Fibroblast of upper back skin (primary cell): ENCODE measurements at regions not wholly inside any gene's neighbourhood (a gene's known extent, or its start where the extent isn't known, plus 50 kb on each side); places are given as distances from the start of the nearest gene placed in this dataset.
"Not testable (repeated sequence)": the region's sequence is repeated elsewhere in the genome, so short reads cannot be mapped to it uniquely, and the experiment has no call there.

Experiments
- DNase-seq: peaks from one replicate; pipeline ENCODE4 v3.0.0-alpha.2; 2013

GRCh38 chr10:59454171-59454919 lies 92.0 kb upstream of the FAM13C start:
- DNase-seq, result no peak

GRCh38 chr10:59448616-59449015 lies 86.3 kb upstream of the FAM13C start:
- no peak for DNase-seq

GRCh38 chr10:59435707-59436106 lies 73.4 kb upstream of the FAM13C start:
- peak; percentile 72 for DNase-seq

GRCh38 chr10:59434463-59435321 lies 72.3 kb upstream of the FAM13C start:
- DNase-seq, result peak; percentile 47

GRCh38 chr10:59433720-59434428 lies 71.5 kb upstream of the FAM13C start:
- peak; percentile 49 for DNase-seq

GRCh38 chr10:59432207-59432900 lies 70.0 kb upstream of the FAM13C start:
- DNase-seq, result peak; percentile 44

- not testable (repeated sequence) for DNase-seq
Measured at GRCh38 chr10:59413795-59414194, 51.4 kb upstream of the FAM13C start.
